GM23248 (cell line): ENCODE measurements at regions not wholly inside any gene's neighbourhood (a gene's known extent, or its start where the extent isn't known, plus 50 kb on each side); places are given as distances from the start of the nearest gene placed in this dataset.

Experiments used
- DNase-seq: peaks from one replicate; pipeline ENCODE4 v3.0.0-alpha.2; 2015
- H2AFZ ChIP-seq: fragments of 200-600 bp; sonication (generic); 2 replicates; pipeline ENCODE4 v1.6.1; 2016; ENCODE audit warnings: antibody characterized with exemption
- H3F3A ChIP-seq: fragments of 200-600 bp; sonication (generic); 2 replicates; pipeline ENCODE4 v1.6.1; 2016; ENCODE audit warnings: mild to moderate bottlenecking, antibody characterized with exemption, mixed run types; ENCODE audit not compliant: insufficient read depth
- H3K27ac ChIP-seq: fragments of 200-600 bp; sonication (generic); 2 replicates; pipeline ENCODE4 v1.5.1; 2016; ENCODE audit warnings: mild to moderate bottlenecking
- H3K27me3 ChIP-seq: fragments of 200-600 bp; sonication (generic); replicated peaks from 2 replicates; pipeline ENCODE4 v1.6.1; 2016; ENCODE audit warnings: mild to moderate bottlenecking; ENCODE audit not compliant: insufficient read depth
- H3K36me3 ChIP-seq: fragments of 200-600 bp; sonication (generic); 2 replicates; pipeline ENCODE4 v1.6.1; 2016; ENCODE audit warnings: low read depth, mild to moderate bottlenecking
- H3K4me1 ChIP-seq: fragments of 200-600 bp; sonication (generic); 2 replicates; pipeline ENCODE4 v1.6.1; 2016; ENCODE audit warnings: mild to moderate bottlenecking; ENCODE audit not compliant: insufficient read depth
- H3K4me2 ChIP-seq: fragments of 200-600 bp; sonication (generic); one replicate; pipeline ENCODE4 v1.6.1; 2016; ENCODE audit warnings: mild to moderate bottlenecking; ENCODE audit not compliant: unreplicated experiment
- H3K4me3 ChIP-seq: fragments of 200-600 bp; sonication (generic); 2 replicates; pipeline ENCODE4 v1.5.1; 2016; ENCODE audit warnings: mild to moderate bottlenecking
- H3K79me2 ChIP-seq: fragments of 200-600 bp; sonication (generic); 2 replicates; pipeline ENCODE4 v1.6.1; 2016; ENCODE audit warnings: mild to moderate bottlenecking; ENCODE audit not compliant: insufficient read depth
- H3K9ac ChIP-seq: fragments of 200-600 bp; sonication (generic); 2 replicates; pipeline ENCODE4 v1.6.1; 2016; ENCODE audit warnings: mild to moderate bottlenecking
- H3K9me2 ChIP-seq: fragments of 200-600 bp; sonication (generic); 2 replicates; pipeline ENCODE4 v1.6.1; 2016; ENCODE audit warnings: mixed run types, mild to moderate bottlenecking, moderate library complexity; ENCODE audit not compliant: insufficient read depth
- H3K9me3 ChIP-seq: fragments of 200-600 bp; sonication (generic); one replicate; pipeline ENCODE4 v1.6.1; 2017; ENCODE audit warnings: low read depth
- H4K20me1 ChIP-seq: fragments of 200-600 bp; sonication (generic); 2 replicates; pipeline ENCODE4 v1.6.0; 2016; ENCODE audit not compliant: insufficient read depth
- EZH2 ChIP-seq: fragments of 200-600 bp; sonication (generic); IDR thresholded peaks from 2 replicates; pipeline ENCODE4 v1.6.1; 2018; ENCODE audit warnings: antibody characterized with exemption, mild to moderate bottlenecking; ENCODE audit not compliant: insufficient read depth, poor library complexity, severe bottlenecking
- EZH2phosphoT487 ChIP-seq: fragments of 200-600 bp; sonication (generic); IDR thresholded peaks from 2 replicates; pipeline ENCODE4 v1.6.1; 2018; ENCODE audit warnings: antibody characterized with exemption, moderate library complexity, mild to moderate bottlenecking, low read depth; ENCODE audit not compliant: insufficient read depth
- WGBS, 2 experiments: methylation state at CpG; one replicate each; pipeline ENCODE4 v1.1.6; 2015 to 2017; ENCODE audit warnings: low lambda C conversion rate in 2 of 2, low coverage in 1 of 2; ENCODE audit errors: missing lambda C conversion rate in 2 of 2; 5-methylcytosine and 5-hydroxymethylcytosine counted together
- in situ Hi-C: fragments of 300-500 bp; cut with MboI; formaldehyde crosslinking; loops from 2 replicates; pipeline ENCODE4 v1.15.0; 2020

DNA sequence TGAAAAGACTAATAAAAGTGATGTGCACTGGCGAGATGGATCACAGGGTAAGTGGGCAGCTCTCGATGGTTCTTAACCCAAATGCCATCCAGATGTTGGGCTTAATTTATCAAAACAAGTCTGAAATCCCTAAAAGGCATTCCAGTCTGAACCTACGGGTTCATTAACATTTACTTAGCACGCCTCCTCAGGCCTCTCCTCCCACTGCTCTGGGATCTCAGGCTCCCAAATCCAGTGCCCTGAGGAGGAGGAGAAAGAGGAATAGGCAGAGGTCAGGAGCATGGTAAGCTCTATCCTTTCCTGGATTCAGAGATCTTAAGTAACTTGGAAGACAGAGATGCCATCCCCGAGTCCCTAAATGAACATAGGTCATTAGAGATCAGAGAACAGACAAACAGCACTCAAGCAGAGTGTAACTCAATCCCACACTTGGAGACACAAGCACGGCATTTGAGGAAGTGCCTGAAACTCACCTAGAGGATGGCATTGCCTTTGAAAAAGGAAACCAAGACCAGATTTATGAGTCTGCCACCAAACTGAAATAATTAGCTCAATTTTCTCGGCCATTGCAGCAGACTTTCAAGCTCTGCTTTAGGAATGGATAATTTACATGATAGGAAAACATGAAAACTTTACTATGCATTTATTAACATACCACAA, 140.9 kb downstream of the CXCL12 start:
- Histone ChIP-seq H3K9me3 (no peaks in the 10 kb centered on the region), H4K20me1 (no peaks in the 10 kb centered on the region), H3K27ac (no peak overlapping the region), H3K4me2 (no peak overlapping the region), H3K4me3 (no peak overlapping the region), H3K9me2 (no peaks in the 10 kb centered on the region), H3F3A (0 out of 2 replicates have a peak, but pooled peaks cover 4% of the 10 kb centered on the region), H3K27me3 (no peaks in the 10 kb centered on the region), H3K79me2 (no peaks in the 10 kb centered on the region), H2AFZ (no peak overlapping the region), H3K36me3 (no peaks in the 10 kb centered on the region), H3K4me1 (peaks cover 5% of the 10 kb centered on the region; the same call in 1 of the 2 replicates), H3K9ac (no peak overlapping the region)
- no peak for DNase-seq
- TF ChIP-seq EZH2 (no peak), EZH2phosphoT487 (no peak)
- 85 to 86% methylated on average over 7 of the region's 7 CpGs for WGBS, 2 experiments
- in situ Hi-C loops: no loop called here

- H3K36me3 ChIP-seq: no peaks in the 10 kb centered on the region
- 94 to 98% methylated on average over 3 of the region's 3 CpGs for WGBS, 2 experiments
- no peak overlapping the region for H3K4me3 ChIP-seq
- H3K4me1 ChIP-seq: peaks cover 5% of the 10 kb centered on the region; the same call in 1 of the 2 replicates
- in situ Hi-C loops: no loop called here
- H3F3A ChIP-seq: 0 out of 2 replicates have a peak, but pooled peaks cover 4% of the 10 kb centered on the region
- no peak overlapping the region for H3K27ac ChIP-seq
- TF ChIP-seq EZH2: no peak
- TF ChIP-seq EZH2phosphoT487: no peak
- no peak overlapping the region for H3K4me2 ChIP-seq
- no peak for DNase-seq
- no peak overlapping the region for H3K9ac ChIP-seq
- H4K20me1 ChIP-seq: no peaks in the 10 kb centered on the region
- no peaks in the 10 kb centered on the region for H3K79me2 ChIP-seq
- H3K9me2 ChIP-seq: no peaks in the 10 kb centered on the region
- no peaks in the 10 kb centered on the region for H3K27me3 ChIP-seq
- no peaks in the 10 kb centered on the region for H3K9me3 ChIP-seq
- H2AFZ ChIP-seq: no peak overlapping the region
Observed at GRCh38 chr10:44242826-44243225, 142.1 kb downstream of the CXCL12 start.

DNA sequence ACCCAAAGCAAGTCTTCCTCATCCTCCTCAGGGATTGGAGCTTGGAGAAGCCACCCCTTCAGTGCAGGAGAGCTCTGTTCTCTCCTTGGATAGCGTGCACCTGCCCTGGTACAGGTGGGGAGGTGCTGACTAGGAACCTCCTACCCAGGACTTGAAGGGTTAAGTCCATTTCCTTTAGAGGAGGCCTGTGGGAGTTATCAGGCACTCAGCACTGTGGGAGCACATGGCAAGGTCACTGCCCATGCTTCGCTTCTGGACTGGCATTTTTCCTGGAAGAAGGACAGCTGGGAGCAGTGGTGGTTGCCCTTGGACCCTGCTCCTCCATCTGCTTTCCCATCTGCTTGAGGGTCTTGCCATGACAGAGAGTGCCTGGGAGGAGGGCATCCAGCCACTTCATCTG, 142.8 kb downstream of the CXCL12 start:
- Histone ChIP-seq H3F3A (0 out of 2 replicates have a peak, but pooled peaks cover 4% of the 10 kb centered on the region), H3K9me2 (no peaks in the 10 kb centered on the region), H3K4me3 (no peak overlapping the region), H2AFZ (no peak overlapping the region), H3K27ac (no peak overlapping the region), H3K36me3 (no peaks in the 10 kb centered on the region), H3K9me3 (no peaks in the 10 kb centered on the region), H3K27me3 (no peaks in the 10 kb centered on the region), H3K4me1 (peaks cover 5% of the 10 kb centered on the region; the same call in 1 of the 2 replicates), H4K20me1 (no peaks in the 10 kb centered on the region), H3K79me2 (no peaks in the 10 kb centered on the region), H3K9ac (no peak overlapping the region), H3K4me2 (no peak overlapping the region)
- no peak for TF ChIP-seq EZH2
- TF ChIP-seq EZH2phosphoT487: no peak
- in situ Hi-C loops: no loop called here
- no peak for DNase-seq
- WGBS, 2 experiments: 96 to 100% methylated on average over 2 of the region's 2 CpGs

- in situ Hi-C loops: no loop called here
- 64 to 69% methylated on average over 6 of the region's 6 CpGs for WGBS, 2 experiments
- no peaks in the 10 kb centered on the region for H3K9me2 ChIP-seq
- no peak overlapping the region for H3K27ac ChIP-seq
- H3F3A ChIP-seq: 0 out of 2 replicates have a peak, but pooled peaks cover 4% of the 10 kb centered on the region
- H4K20me1 ChIP-seq: no peaks in the 10 kb centered on the region
- H2AFZ ChIP-seq: no peak overlapping the region
- TF ChIP-seq EZH2phosphoT487 (no peak), EZH2 (no peak)
- peak; percentile 64 for DNase-seq
- no peaks in the 10 kb centered on the region for H3K9me3 ChIP-seq
- H3K27me3 ChIP-seq: no peaks in the 10 kb centered on the region
- H3K4me3 ChIP-seq: no peak overlapping the region
- no peaks in the 10 kb centered on the region for H3K79me2 ChIP-seq
- no peak overlapping the region for H3K9ac ChIP-seq
- no peaks in the 10 kb centered on the region for H3K36me3 ChIP-seq
- H3K4me2 ChIP-seq: no peak overlapping the region
- H3K4me1 ChIP-seq: peaks cover 5% of the 10 kb centered on the region; the same call in 1 of the 2 replicates
Observed at GRCh38 chr10:44240584-44241205, 144.2 kb downstream of the CXCL12 start.
